ENCODE measurements at regions not wholly inside any gene's neighbourhood (a gene's known extent, or its start where the extent isn't known, plus 50 kb on each side); places are given as distances from the start of the nearest gene placed in this dataset.

GRCh38 chr12:18810537-18811253 lies 72.8 kb downstream of the CAPZA3 start:
- no peak for TF ChIP-seq CTCF (IDR thresholded peaks at IDR 0.05; ENCODE audit: low read depth, low read length)
- no peak overlapping the region for H3K4me3 ChIP-seq (ENCODE audit: low read depth, low read length)

DNA sequence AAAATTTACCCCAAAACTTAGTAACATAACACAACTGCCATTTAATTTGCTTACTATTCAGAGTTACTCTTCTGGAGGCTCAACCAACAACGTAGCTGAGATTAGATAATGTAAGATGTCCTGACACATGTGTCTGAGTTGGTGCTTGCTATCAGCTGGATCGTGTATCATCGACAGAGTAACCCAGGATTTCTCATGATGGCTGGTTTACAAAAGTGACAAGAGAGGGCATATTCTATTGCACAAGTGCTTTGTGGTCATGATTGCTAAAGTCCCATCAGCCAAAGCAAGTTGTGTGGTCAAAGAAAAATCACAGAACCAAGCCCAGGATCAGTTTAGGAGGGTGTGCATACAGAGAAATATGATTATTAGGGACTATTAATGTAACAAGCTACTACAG lies 73.4 kb downstream of the CAPZA3 start:
- H3K4me3 ChIP-seq (ENCODE audit: low read depth, low read length) = no peak overlapping the region
- TF ChIP-seq CTCF (IDR thresholded peaks at IDR 0.05; ENCODE audit: low read depth, low read length) = no peak

- H3K4me3 ChIP-seq (ENCODE audit: low read depth, low read length) = no peak overlapping the region
- TF ChIP-seq CTCF (IDR thresholded peaks at IDR 0.05; ENCODE audit: low read depth, low read length) = no peak
These were observed 75.8 kb downstream of the CAPZA3 start for GRCh38 chr12:18813753-18814152.

DNA sequence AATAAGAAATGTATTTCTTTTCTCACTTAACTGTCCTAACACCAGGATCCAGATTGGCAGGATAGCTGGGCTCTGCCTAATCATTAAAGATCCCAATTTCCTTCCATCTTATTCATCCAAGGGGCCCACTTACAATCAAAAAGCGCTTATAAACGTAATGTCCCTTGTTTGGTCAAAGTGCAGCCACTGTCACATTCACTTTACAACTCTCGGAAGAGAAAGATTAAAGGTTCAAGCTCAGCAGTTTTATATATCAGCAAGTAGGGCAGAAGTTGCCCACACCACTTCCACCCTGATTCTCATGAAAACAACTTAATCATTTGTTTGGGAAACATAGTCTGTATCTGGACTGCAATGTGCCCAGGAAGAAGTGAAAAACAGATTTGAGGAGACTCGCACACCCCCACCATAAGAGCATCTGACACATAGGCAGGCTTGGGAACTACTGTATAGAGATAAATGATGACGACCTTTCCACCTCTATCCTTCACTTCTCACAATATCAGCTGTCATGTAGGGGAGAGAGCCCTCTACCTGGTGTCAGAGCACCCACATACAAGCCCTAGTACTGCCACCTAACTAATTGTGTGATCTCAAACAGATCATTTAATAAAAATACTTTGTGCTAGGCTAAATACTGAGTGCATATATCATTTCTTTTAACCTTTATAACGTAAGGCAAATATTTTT lies 80.8 kb downstream of the CAPZA3 start:
- H3K4me3 ChIP-seq (ENCODE audit: low read depth, low read length) = no peak overlapping the region
- no peak for TF ChIP-seq CTCF (IDR thresholded peaks at IDR 0.05; ENCODE audit: low read depth, low read length)

GRCh38 chr12:18819484-18819883 lies 81.6 kb downstream of the CAPZA3 start:
- no peak for TF ChIP-seq CTCF (IDR thresholded peaks at IDR 0.05; ENCODE audit: low read depth, low read length)
- H3K4me3 ChIP-seq (ENCODE audit: low read depth, low read length) = no peak overlapping the region

DNA sequence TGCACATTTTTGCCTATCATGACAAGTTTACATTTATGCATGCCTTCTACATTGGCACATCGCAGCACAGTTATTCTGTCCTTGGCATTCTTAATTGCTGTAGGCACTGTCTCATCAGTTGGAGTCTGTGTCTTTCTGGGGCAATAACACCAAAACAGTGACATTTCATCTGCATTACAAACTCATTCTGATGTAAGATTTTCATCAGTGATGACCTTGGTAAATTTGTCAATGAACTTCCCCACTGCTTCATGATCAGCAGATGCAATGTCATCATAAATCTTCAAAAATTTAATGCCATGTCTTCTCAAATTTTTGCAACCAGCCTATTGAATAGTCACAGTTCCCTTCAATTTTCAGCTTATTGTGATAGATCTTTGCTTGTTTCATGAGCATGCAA lies 85.5 kb downstream of the CAPZA3 start:
- no peak for TF ChIP-seq CTCF (IDR thresholded peaks at IDR 0.05; ENCODE audit: low read depth, low read length)
- H3K4me3 ChIP-seq (ENCODE audit: low read depth, low read length) = no peak overlapping the region

DNA sequence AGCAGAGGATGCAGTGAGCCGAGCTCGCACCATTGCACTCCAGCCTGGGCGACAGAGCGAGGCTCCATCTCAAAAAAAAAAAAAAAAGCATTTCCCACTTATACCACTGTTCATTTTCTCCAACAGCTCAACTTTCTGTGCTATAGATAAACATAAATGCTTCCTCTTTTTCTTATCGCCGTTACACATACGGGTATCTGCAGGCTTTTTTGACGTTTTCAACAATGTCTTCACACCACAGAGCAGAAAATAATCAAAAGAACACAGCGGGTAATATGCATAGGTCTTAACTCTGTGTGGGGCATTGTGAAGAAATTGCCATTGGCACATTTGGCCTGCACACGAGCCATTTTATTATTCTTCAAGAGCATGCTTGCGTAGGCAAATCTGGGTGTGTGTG lies 86.4 kb downstream of the CAPZA3 start:
- no peak overlapping the region for H3K4me3 ChIP-seq (ENCODE audit: low read depth, low read length)
- TF ChIP-seq CTCF (IDR thresholded peaks at IDR 0.05; ENCODE audit: low read depth, low read length) = no peak

Data from WI38 (cell line).